ENCODE measurements at regions not wholly inside any gene's neighbourhood (a gene's known extent, or its start where the extent isn't known, plus 50 kb on each side); places are given as distances from the start of the nearest gene placed in this dataset.
"Not testable (repeated sequence)": the region's sequence is repeated elsewhere in the genome, so short reads cannot be mapped to it uniquely, and the experiment has no call there.

- Histone ChIP-seq H3K4me1 (no peaks in the 10 kb centered on the region), H3K9me3 (peaks cover 2 to 36% (median 32%) of the 10 kb centered on the region in 8 donors), H3K27ac (no peak overlapping the region), H3K4me3 (no peak overlapping the region), H3K27me3 (replicated peaks in 1 of 7) (no peaks in the 10 kb centered on the region), H3K36me3 (no peaks in the 10 kb centered on the region)
- TF ChIP-seq POLR2A (IDR thresholded peaks at IDR 0.05) (no peak), POLR2AphosphoS5 (IDR thresholded peaks at IDR 0.05) (no peak), CTCF (IDR thresholded peaks at IDR 0.05 in 8 of 11, conservative IDR thresholded peaks at IDR 0.05 in 3 of 11) (no peak)
- WGBS, 5 donors: 17 to 56% (median 46%) methylated on average over 1 of the region's 1 CpG
- no peak for DNase-seq
- intact Hi-C loops (cut with DNase I; ENCODE audit: low total_unique reads): no loop called here
Measured at GRCh38 chr2:19623488-19623887, 265.1 kb upstream of the OSR1 start.

GRCh38 chr2:19617257-19617848, 258.9 kb upstream of the OSR1 start:
- 74 to 93% (median 88%) methylated on average over 1 of the region's 1 CpG for WGBS, 5 donors
- no peak overlapping the region for H3K27ac ChIP-seq
- DNase-seq: no peak
- TF ChIP-seq POLR2AphosphoS5 (IDR thresholded peaks at IDR 0.05) (no peak), CTCF (IDR thresholded peaks at IDR 0.05 in 8 of 11, conservative IDR thresholded peaks at IDR 0.05 in 3 of 11) (no peak)
- H3K4me1 ChIP-seq: no peaks in the 10 kb centered on the region
- H3K36me3 ChIP-seq: no peaks in the 10 kb centered on the region
- peaks cover 0 to 66% (median 54%) of the 10 kb centered on the region in 8 donors for H3K9me3 ChIP-seq
- no peaks in the 10 kb centered on the region for H3K27me3 ChIP-seq (replicated peaks in 1 of 7)
- no peak overlapping the region for H3K4me3 ChIP-seq
- intact Hi-C loops (cut with DNase I; ENCODE audit: low total_unique reads): no loop called here

GRCh38 chr2:19615402-19615801, 257.0 kb upstream of the OSR1 start:
- WGBS, 5 donors: 87 to 94% (median 90%) methylated on average over 6 of the region's 6 CpGs
- DNase-seq; H3K27ac ChIP-seq; intact Hi-C loops (cut with DNase I; ENCODE audit: low total_unique reads); H3K36me3 ChIP-seq; H3K27me3 ChIP-seq (replicated peaks in 1 of 7); H3K4me3 ChIP-seq; H3K4me1 ChIP-seq: not testable (repeated sequence)
- peaks cover 0 to 66% (median 54%) of the 10 kb centered on the region in 8 donors for H3K9me3 ChIP-seq

GRCh38 chr2:19614066-19614465, 255.6 kb upstream of the OSR1 start:
- Histone ChIP-seq H3K27ac (no peak overlapping the region), H3K9me3 (peaks cover 0 to 65% (median 52%) of the 10 kb centered on the region in 8 donors), H3K36me3 (no peaks in the 10 kb centered on the region), H3K4me3 (no peak overlapping the region), H3K4me1 (no peaks in the 10 kb centered on the region), H3K27me3 (replicated peaks in 1 of 7) (no peaks in the 10 kb centered on the region)
- 43 to 54% (median 48%) methylated on average over 2 of the region's 2 CpGs for WGBS, 5 donors
- no peak for TF ChIP-seq POLR2A (IDR thresholded peaks at IDR 0.05)
- no peak for TF ChIP-seq CTCF (IDR thresholded peaks at IDR 0.05 in 8 of 11, conservative IDR thresholded peaks at IDR 0.05 in 3 of 11)
- no peak for TF ChIP-seq POLR2AphosphoS5 (IDR thresholded peaks at IDR 0.05)
- intact Hi-C loops (cut with DNase I; ENCODE audit: low total_unique reads): no loop called here
- no peak for DNase-seq
